ENCODE measurements at regions not wholly inside any gene's neighbourhood (a gene's known extent, or its start where the extent isn't known, plus 50 kb on each side); places are given as distances from the start of the nearest gene placed in this dataset.

DNA sequence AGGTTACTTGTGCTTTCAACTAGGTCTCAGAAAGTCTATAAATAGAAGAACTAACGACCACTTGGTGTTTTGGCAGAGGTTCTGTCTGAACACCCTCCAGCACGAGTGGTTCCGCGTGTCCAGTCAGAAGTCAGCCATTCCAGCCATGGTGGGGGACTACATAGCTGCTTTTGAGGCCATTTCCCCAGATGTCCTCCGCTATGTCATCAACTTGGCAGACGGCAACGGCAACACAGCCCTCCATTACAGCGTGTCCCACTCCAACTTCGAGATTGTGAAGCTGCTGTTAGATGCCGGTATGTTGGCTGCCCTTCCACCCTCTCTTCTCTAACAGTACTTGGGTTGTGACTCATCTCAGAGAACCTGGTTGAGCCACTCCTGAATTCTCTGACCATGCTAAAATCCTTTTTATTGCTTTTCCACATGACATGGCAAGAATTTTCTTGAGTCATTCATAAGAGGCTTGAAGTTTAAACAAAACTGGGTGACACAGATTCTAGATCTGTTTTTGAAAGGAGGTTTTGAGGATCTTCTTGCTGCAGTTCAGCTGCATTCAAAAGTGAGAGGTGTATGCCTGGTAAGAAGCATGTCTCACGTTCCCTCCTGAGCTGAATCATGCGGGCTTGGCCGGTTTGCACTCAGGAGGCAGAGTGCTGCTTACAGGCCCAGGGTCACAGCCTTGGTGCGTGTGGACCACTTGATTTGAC is 103.1 kb upstream of the DMRT1 start:
- Histone ChIP-seq H3K36me3 (peaks cover 0 to 79% (median 0%) of the 10 kb centered on the region in 3 donors), H3K9me3 (no peaks in the 10 kb centered on the region), H3K27ac (peak overlapping the region; percentile 18 to 79 (median 41)), H3K4me3 (no peak overlapping the region), H3K27me3 (no peaks in the 10 kb centered on the region), H3K4me1 (no peaks in the 10 kb centered on the region)
- no peak for TF ChIP-seq POLR2A (IDR thresholded peaks at IDR 0.05)
- TF ChIP-seq, protein P1, sequence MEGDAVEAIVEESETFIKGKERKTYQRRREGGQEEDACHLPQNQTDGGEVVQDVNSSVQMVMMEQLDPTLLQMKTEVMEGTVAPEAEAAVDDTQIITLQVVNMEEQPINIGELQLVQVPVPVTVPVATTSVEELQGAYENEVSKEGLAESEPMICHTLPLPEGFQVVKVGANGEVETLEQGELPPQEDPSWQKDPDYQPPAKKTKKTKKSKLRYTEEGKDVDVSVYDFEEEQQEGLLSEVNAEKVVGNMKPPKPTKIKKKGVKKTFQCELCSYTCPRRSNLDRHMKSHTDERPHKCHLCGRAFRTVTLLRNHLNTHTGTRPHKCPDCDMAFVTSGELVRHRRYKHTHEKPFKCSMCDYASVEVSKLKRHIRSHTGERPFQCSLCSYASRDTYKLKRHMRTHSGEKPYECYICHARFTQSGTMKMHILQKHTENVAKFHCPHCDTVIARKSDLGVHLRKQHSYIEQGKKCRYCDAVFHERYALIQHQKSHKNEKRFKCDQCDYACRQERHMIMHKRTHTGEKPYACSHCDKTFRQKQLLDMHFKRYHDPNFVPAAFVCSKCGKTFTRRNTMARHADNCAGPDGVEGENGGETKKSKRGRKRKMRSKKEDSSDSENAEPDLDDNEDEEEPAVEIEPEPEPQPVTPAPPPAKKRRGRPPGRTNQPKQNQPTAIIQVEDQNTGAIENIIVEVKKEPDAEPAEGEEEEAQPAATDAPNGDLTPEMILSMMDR (IDR thresholded peaks at IDR 0.05) = no peak
- DNase-seq = no peak

DNA sequence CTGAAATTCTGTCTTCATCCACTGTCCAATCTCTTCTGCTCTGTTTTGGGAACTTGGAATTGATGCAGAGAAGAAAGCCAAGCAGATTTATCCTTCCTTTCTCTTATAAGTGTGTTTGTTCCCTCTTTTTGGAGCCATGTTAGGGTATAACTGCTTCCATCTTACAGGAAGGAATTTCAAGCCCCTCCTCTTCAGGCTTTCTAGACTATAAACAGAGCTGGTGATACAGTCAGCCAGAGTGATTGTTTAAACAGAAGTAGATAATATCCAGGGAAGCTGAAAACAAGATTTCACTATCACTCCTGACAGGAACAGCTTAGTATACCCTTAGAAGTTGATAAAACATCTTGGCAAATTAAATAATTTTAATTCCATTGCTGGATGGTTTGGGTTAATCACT is 102.1 kb upstream of the DMRT1 start:
- Histone ChIP-seq H3K4me3 (no peak overlapping the region), H3K36me3 (peaks cover 0 to 81% (median 0%) of the 10 kb centered on the region in 3 donors), H3K4me1 (no peaks in the 10 kb centered on the region), H3K9me3 (no peaks in the 10 kb centered on the region), H3K27ac (peak overlapping the region in 1 of 4 donors; percentile 79), H3K27me3 (no peaks in the 10 kb centered on the region)
- no peak for TF ChIP-seq POLR2A (IDR thresholded peaks at IDR 0.05)
- TF ChIP-seq, protein P1 (IDR thresholded peaks at IDR 0.05) = no peak
- no peak for DNase-seq

DNA sequence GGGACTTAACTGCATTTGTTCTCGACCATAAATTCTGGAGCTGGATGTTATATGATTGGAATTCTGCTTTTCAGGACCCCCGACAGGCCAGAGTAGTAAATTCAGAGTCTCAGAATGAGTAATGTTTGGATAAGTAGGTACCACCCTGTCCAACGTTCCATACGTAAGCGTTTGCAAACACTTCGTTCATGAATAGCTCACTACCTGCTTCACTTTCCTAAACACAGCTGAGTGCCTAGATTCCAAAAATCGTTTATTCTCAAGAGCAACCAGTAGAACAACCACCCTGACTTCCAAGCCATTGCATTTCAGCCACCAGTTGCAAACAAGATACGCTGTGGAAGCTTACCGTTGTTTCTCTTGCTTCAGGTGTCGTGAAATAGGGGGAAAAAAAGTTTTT is 101.3 kb upstream of the DMRT1 start:
- no peaks in the 10 kb centered on the region for H3K4me1 ChIP-seq
- H3K27ac ChIP-seq = peak overlapping the region in 1 of 4 donors; percentile 79
- H3K4me3 ChIP-seq = no peak overlapping the region
- TF ChIP-seq, protein P1 (IDR thresholded peaks at IDR 0.05) = no peak
- TF ChIP-seq POLR2A (IDR thresholded peaks at IDR 0.05) = no peak
- no peaks in the 10 kb centered on the region for H3K27me3 ChIP-seq
- no peaks in the 10 kb centered on the region for H3K9me3 ChIP-seq
- H3K36me3 ChIP-seq = peaks cover 0 to 89% (median 0%) of the 10 kb centered on the region in 3 donors
- DNase-seq = no peak

DNA sequence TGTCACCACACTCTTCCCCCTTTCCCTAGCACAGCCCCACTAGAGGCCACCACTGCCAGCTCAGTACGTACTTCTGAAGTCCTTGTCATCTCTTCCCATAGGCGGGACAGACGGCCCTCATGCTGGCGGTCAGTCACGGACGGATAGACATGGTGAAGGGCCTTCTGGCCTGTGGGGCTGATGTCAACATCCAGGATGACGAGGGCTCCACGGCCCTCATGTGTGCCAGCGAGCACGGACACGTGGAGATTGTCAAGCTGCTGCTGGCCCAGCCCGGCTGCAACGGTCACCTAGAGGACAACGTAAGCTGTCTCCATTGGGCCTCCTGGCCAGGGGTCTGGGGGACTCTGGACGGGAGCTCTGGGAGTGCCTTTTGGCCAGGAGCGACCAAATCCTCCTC is 99.4 kb upstream of the DMRT1 start:
- Histone ChIP-seq H3K27me3 (no peaks in the 10 kb centered on the region), H3K9me3 (no peaks in the 10 kb centered on the region), H3K4me3 (no peak overlapping the region), H3K27ac (no peak overlapping the region), H3K4me1 (no peaks in the 10 kb centered on the region), H3K36me3 (peaks cover 0 to 79% (median 0%) of the 10 kb centered on the region in 3 donors)
- no peak for DNase-seq
- TF ChIP-seq, protein P1 (IDR thresholded peaks at IDR 0.05) = no peak
- no peak for TF ChIP-seq POLR2A (IDR thresholded peaks at IDR 0.05)

DNA sequence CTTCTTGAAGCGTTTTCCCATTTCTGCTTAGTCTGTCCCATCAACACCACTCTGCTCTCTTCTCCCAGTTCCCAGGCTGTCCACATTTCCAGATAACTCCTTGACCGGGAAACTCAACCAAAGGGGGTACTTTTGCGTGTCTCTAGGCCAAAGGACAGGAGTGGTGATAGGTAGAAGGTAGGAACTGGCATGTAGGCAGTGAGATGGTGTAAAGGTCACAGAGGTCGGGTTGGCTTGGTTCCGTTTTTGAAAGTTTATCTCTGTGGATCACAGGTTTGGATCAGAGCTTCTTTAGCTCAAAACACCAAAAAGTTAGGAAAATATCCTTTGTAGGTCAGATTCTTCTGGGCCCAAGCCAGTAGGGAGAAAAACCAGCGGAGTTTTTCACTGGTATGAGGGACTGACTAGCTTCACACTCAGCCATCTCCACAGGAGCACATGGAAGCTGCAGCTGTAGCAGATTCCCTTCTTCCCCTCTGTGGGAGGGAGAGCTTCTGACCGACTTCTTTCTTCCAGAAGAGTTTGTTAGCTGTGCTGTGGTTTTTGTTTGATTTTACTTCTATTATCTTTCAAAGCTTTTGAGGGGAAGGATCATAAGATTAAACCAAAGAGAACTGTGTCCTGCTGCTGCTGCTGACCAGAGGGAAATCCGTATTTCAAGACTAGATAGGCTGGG is 98.4 kb upstream of the DMRT1 start:
- H3K4me1 ChIP-seq = no peaks in the 10 kb centered on the region
- H3K27me3 ChIP-seq = no peaks in the 10 kb centered on the region
- DNase-seq = no peak
- H3K27ac ChIP-seq = no peak overlapping the region
- TF ChIP-seq, protein P1 (IDR thresholded peaks at IDR 0.05) = no peak
- TF ChIP-seq POLR2A (IDR thresholded peaks at IDR 0.05) = no peak
- H3K36me3 ChIP-seq = peaks cover 0 to 73% (median 0%) of the 10 kb centered on the region in 3 donors
- H3K4me3 ChIP-seq = no peak overlapping the region
- H3K9me3 ChIP-seq = no peaks in the 10 kb centered on the region
